Caco-2 (cell line): ENCODE measurements at regions not wholly inside any gene's neighbourhood (a gene's known extent, or its start where the extent isn't known, plus 50 kb on each side); places are given as distances from the start of the nearest gene placed in this dataset.

Source experiments
- BruUV-seq: library from RNA; stranded (reverse); fragments of 400-500 nt; replicated peaks from 2 replicates; lab custom pipeline; 2021; lab: Mats Ljungman, UMichigan
- CTCF ChIA-PET: fragments of 300-600 bp; sonication (Branson Sonifier 250); formaldehyde crosslinking; loops from one replicate; lab custom pipeline; 2022; ENCODE audit warnings: antibody characterized with exemption; lab: Charles Lee
- POLR2A ChIA-PET: fragments of 300-600 bp; sonication (Branson Sonifier 250); formaldehyde crosslinking; loops from one replicate; lab custom pipeline; 2022; ENCODE audit warnings: antibody characterized with exemption; lab: Charles Lee
- DNase-seq, 2 experiments: peaks; one replicate each; pipeline versions ENCODE4 v3.0.0 to v3.0.0-alpha.2; 2020 to 2022
- H3K27me3 ChIP-seq: replicated peaks from 2 replicates; pipeline ENCODE4 v1.6.0; 2011; ENCODE audit warnings: low read length; ENCODE audit not compliant: control insufficient read depth, insufficient read depth
- H3K36me3 ChIP-seq: 2 replicates; pipeline ENCODE4 v1.5.1; 2011; ENCODE audit warnings: low read length; ENCODE audit not compliant: control insufficient read depth, insufficient read depth
- H3K4me1 ChIP-seq: fragments of 250-450 bp; sonication (Bioruptor Pico); 2 replicates; pipeline ENCODE4 v1.5.1; 2020; ENCODE audit warnings: mild to moderate bottlenecking
- H3K4me3 ChIP-seq: 2 replicates; pipeline ENCODE4 v1.5.1; 2011; ENCODE audit warnings: low read depth, mild to moderate bottlenecking, control low read depth, low read length
- H3K9me3 ChIP-seq: fragments of 250-450 bp; sonication (Bioruptor Pico); 2 replicates; pipeline ENCODE4 v1.5.1; 2020; ENCODE audit warnings: mild to moderate bottlenecking, moderate library complexity
- H3K27ac Mint-ChIP-seq: one replicate; pipeline ENCODE4 v1.8.0; 2022; ENCODE audit warnings: mixed read lengths; ENCODE audit not compliant: unreplicated experiment
- H3K27me3 Mint-ChIP-seq: one replicate; pipeline ENCODE4 v1.8.0; 2022; ENCODE audit warnings: mixed read lengths; ENCODE audit not compliant: insufficient read depth, unreplicated experiment
- H3K36me3 Mint-ChIP-seq: one replicate; pipeline ENCODE4 v1.8.0; 2022; ENCODE audit warnings: mild to moderate bottlenecking, mixed read lengths; ENCODE audit not compliant: insufficient read depth, unreplicated experiment
- H3K4me1 Mint-ChIP-seq: one replicate; pipeline ENCODE4 v1.8.0; 2022; ENCODE audit warnings: low read depth, mixed read lengths; ENCODE audit not compliant: unreplicated experiment
- H3K4me3 Mint-ChIP-seq: one replicate; pipeline ENCODE4 v1.8.0; 2022; ENCODE audit warnings: mild to moderate bottlenecking, moderate library complexity, mixed read lengths; ENCODE audit not compliant: unreplicated experiment
- H3K9me3 Mint-ChIP-seq: one replicate; pipeline ENCODE4 v1.8.0; 2022; ENCODE audit warnings: mixed read lengths; ENCODE audit not compliant: unreplicated experiment
- CTCF ChIP-seq, 2 experiments: fragments of 200-600 bp in 1 of 2; IDR thresholded peaks; 1 replicate in 1 of 2; 2 replicates in 1 of 2; pipeline versions ENCODE4 v1.5.1 to v1.8.0; 2011 to 2022; ENCODE audit warnings: antibody characterized with exemption in 1 of 2, control low read depth in 1 of 2, inconsistent platforms in 1 of 2, low read depth in 1 of 2, low read length in 1 of 2, mild to moderate bottlenecking in 1 of 2, moderate library complexity in 1 of 2; ENCODE audit not compliant: insufficient read depth in 1 of 2, severe bottlenecking in 1 of 2, unreplicated experiment in 1 of 2
- intact Hi-C: fragments of 100-400 bp; cut with micrococcal nuclease; formaldehyde crosslinking; loops from one replicate; pipeline ENCODE4 v1.10.0; 2022; ENCODE audit not compliant: unreplicated experiment

DNA sequence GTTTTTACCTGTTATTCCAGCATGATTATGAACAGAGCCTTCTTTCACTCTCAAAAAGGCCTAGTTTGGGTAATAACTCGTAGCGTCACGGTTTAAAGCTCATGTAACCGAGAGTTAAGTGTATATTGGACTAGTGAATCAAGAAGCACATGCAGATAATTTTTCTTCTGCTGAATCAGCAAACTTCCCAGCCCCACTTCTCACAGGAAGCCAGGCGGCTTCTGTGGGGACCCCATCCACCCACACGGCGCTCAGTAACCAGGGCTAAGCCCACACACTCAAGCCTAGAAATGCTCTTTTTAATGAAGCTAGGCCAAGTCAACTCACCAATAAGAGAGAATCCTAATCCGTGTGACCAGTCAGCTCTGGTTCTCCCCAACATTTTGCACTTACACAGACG, 191.2 kb upstream of the MGMT start:
- Histone ChIP-seq H3K27me3 (no peaks in the 10 kb centered on the region; the same call in 1 of the 2 replicates), H3K4me1 (no peaks in the 10 kb centered on the region), H3K9me3 (no peaks in the 10 kb centered on the region), H3K36me3 (no peaks in the 10 kb centered on the region), H3K4me3 (no peak overlapping the region)
- H3K4me3 Mint-ChIP-seq, result no peak overlapping the region
- H3K4me1 Mint-ChIP-seq, result no peaks in the 10 kb centered on the region
- H3K27me3 Mint-ChIP-seq, result peaks cover 31% of the 10 kb centered on the region
- DNase-seq, result no peak
- no peak for TF ChIP-seq CTCF (IDR thresholded peaks at IDR 0.05; ENCODE audit: insufficient read depth in 1 of 2, low read depth in 1 of 2, low read length in 1 of 2, severe bottlenecking in 1 of 2, unreplicated experiment in 1 of 2)
- H3K36me3 Mint-ChIP-seq, result no peaks in the 10 kb centered on the region
- intact Hi-C loops, result no loop called here
- BruUV-seq, result no TSS peak
- H3K9me3 Mint-ChIP-seq, result no peaks in the 10 kb centered on the region
- ChIA-PET POLR2A (no interaction called here), CTCF (no interaction called here)
- no peak overlapping the region for H3K27ac Mint-ChIP-seq

- CTCF ChIA-PET, result no interaction called here
Observed at GRCh38 chr10:129277084-129277483, 190.0 kb upstream of the MGMT start.

GRCh38 chr10:129277841-129278240, 189.2 kb upstream of the MGMT start:
- H3K4me1 Mint-ChIP-seq, result no peaks in the 10 kb centered on the region
- no peak overlapping the region for H3K27ac Mint-ChIP-seq
- no peak for TF ChIP-seq CTCF (IDR thresholded peaks at IDR 0.05; ENCODE audit: insufficient read depth in 1 of 2, low read depth in 1 of 2, low read length in 1 of 2, severe bottlenecking in 1 of 2, unreplicated experiment in 1 of 2)
- peaks cover 38% of the 10 kb centered on the region for H3K27me3 Mint-ChIP-seq
- no peak overlapping the region for H3K4me3 ChIP-seq
- no peaks in the 10 kb centered on the region; the same call in 1 of the 2 replicates for H3K27me3 ChIP-seq
- no peak for DNase-seq
- no peaks in the 10 kb centered on the region for H3K4me1 ChIP-seq
- intact Hi-C loops, result no loop called here
- no peaks in the 10 kb centered on the region for H3K36me3 ChIP-seq
- H3K4me3 Mint-ChIP-seq, result no peak overlapping the region
- BruUV-seq, result no TSS peak
- H3K36me3 Mint-ChIP-seq, result no peaks in the 10 kb centered on the region
- H3K9me3 ChIP-seq, result no peaks in the 10 kb centered on the region
- ChIA-PET CTCF (no interaction called here), POLR2A (no interaction called here)
- H3K9me3 Mint-ChIP-seq, result peaks cover 15% of the 10 kb centered on the region

More at GRCh38 chr10:129277084-129277483, 190.0 kb upstream of the MGMT start:
- no peaks in the 10 kb centered on the region for H3K36me3 Mint-ChIP-seq
- no peak for DNase-seq
- H3K4me3 Mint-ChIP-seq, result no peak overlapping the region
- intact Hi-C loops, result no loop called here
- Histone ChIP-seq H3K9me3 (no peaks in the 10 kb centered on the region), H3K4me3 (no peak overlapping the region), H3K27me3 (no peaks in the 10 kb centered on the region; the same call in 1 of the 2 replicates), H3K36me3 (no peaks in the 10 kb centered on the region), H3K4me1 (no peaks in the 10 kb centered on the region)
- no peaks in the 10 kb centered on the region for H3K4me1 Mint-ChIP-seq
- H3K9me3 Mint-ChIP-seq, result peaks cover 7% of the 10 kb centered on the region
- TF ChIP-seq CTCF (IDR thresholded peaks at IDR 0.05; ENCODE audit: insufficient read depth in 1 of 2, low read depth in 1 of 2, low read length in 1 of 2, severe bottlenecking in 1 of 2, unreplicated experiment in 1 of 2), result no peak
- H3K27me3 Mint-ChIP-seq, result peaks cover 35% of the 10 kb centered on the region
- H3K27ac Mint-ChIP-seq, result no peak overlapping the region
- BruUV-seq, result no TSS peak
- POLR2A ChIA-PET, result no interaction called here
